Activated B cell treated with CpG ODN at 0.5 μM for 24 hours (primary cell): ENCODE measurements at regions not wholly inside any gene's neighbourhood (a gene's known extent, or its start where the extent isn't known, plus 50 kb on each side); places are given as distances from the start of the nearest gene placed in this dataset.

ENCODE experiments used
- ATAC-seq: fragments of 200-7000 bp; cut with Tn5 transposase; one replicate; pipeline ENCODE4 v1.10.0; 2021; ENCODE audit warnings: low read depth, mild to moderate bottlenecking, moderate library complexity
- CTCF ChIA-PET: fragments of 350-600 bp; sonication (Branson Sonifier 250); formaldehyde crosslinking; loops from one replicate; lab custom pipeline; 2021; ENCODE audit warnings: antibody characterized with exemption; lab: Charles Lee
- POLR2A ChIA-PET: fragments of 350-600 bp; sonication (Branson Sonifier 250); formaldehyde crosslinking; loops from one replicate; lab custom pipeline; 2021; ENCODE audit warnings: antibody characterized with exemption; lab: Charles Lee
- DNase-seq: peaks from one replicate; pipeline ENCODE4 v3.0.0; 2022
- H3K27ac Mint-ChIP-seq: one replicate; pipeline ENCODE4 v1.8.0; 2020; ENCODE audit warnings: mixed read lengths
- H3K27me3 Mint-ChIP-seq: one replicate; pipeline ENCODE4 v1.8.0; 2021; ENCODE audit warnings: mixed read lengths
- H3K36me3 Mint-ChIP-seq: one replicate; pipeline ENCODE4 v1.8.0; 2021; ENCODE audit warnings: low read depth, mixed read lengths
- H3K4me1 Mint-ChIP-seq: one replicate; pipeline ENCODE4 v1.8.0; 2021; ENCODE audit warnings: mixed read lengths
- H3K4me3 Mint-ChIP-seq: one replicate; pipeline ENCODE4 v1.8.0; 2020; ENCODE audit warnings: mild to moderate bottlenecking, mixed read lengths
- H3K9me3 Mint-ChIP-seq: one replicate; pipeline ENCODE4 v1.8.0; 2020; ENCODE audit warnings: mixed read lengths
- intact Hi-C: fragments of 100-400 bp; cut with micrococcal nuclease; formaldehyde crosslinking; loops from one replicate; pipeline ENCODE4 v1.15.1; 2024
- TF ChIP-seq, protein P1 (sequence below): fragments of 200-600 bp; IDR thresholded peaks from one replicate; pipeline ENCODE4 v1.8.0; 2022; ENCODE audit warnings: antibody characterized with exemption, mild to moderate bottlenecking

DNA sequence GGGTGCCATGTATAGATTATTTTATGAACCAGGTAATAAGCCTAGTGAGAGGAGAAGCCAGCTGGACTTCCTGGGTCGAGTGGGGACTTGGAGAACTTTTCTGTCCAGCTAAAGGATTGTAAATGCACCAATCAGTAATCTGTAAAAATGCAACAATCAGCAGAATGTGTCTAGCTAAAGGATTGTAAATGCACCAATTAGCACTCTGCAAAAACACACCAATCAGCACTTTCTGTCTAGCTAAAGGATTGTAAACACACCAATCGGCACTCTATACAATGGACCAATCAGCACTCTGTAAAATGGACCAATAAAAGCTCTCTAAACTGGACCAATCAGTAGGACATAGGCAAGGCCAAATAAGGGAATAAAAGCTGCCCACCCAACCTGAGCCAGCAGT is 392.9 kb downstream of the KDM5D start:
- TF ChIP-seq, protein P1, sequence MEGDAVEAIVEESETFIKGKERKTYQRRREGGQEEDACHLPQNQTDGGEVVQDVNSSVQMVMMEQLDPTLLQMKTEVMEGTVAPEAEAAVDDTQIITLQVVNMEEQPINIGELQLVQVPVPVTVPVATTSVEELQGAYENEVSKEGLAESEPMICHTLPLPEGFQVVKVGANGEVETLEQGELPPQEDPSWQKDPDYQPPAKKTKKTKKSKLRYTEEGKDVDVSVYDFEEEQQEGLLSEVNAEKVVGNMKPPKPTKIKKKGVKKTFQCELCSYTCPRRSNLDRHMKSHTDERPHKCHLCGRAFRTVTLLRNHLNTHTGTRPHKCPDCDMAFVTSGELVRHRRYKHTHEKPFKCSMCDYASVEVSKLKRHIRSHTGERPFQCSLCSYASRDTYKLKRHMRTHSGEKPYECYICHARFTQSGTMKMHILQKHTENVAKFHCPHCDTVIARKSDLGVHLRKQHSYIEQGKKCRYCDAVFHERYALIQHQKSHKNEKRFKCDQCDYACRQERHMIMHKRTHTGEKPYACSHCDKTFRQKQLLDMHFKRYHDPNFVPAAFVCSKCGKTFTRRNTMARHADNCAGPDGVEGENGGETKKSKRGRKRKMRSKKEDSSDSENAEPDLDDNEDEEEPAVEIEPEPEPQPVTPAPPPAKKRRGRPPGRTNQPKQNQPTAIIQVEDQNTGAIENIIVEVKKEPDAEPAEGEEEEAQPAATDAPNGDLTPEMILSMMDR = no peak
- DNase-seq (no peak), ATAC-seq (no peak)
- POLR2A ChIA-PET = no interaction called here
- Mint-ChIP-seq H3K27ac (no peak overlapping the region), H3K4me1 (no peaks in the 10 kb centered on the region), H3K4me3 (no peak overlapping the region), H3K27me3 (no peaks in the 10 kb centered on the region), H3K9me3 (no peaks in the 10 kb centered on the region), H3K36me3 (no peaks in the 10 kb centered on the region)
- intact Hi-C loops = no loop called here
- CTCF ChIA-PET = no interaction called here

DNA sequence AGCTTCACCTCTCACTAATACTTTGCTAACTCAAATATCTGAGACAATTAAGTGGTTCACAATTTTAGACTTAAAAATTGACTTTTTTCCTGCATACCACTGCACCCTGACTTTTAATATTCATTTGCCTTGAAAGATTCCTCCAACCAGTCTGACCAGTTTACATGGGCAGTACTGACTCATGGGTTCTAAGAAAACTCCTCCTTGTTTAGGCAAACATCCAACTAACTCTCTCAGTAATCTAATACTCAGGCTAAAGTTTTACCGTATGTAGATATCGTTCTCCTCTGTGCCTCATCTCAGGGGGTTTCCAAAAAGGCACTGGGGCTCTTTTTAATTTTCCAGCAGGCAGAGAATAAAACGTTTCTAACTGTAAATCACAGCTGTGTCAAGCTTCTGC is 422.8 kb downstream of the KDM5D start:
- Mint-ChIP-seq H3K9me3 (peaks cover 11% of the 10 kb centered on the region), H3K36me3 (no peaks in the 10 kb centered on the region), H3K27ac (no peak overlapping the region), H3K4me1 (no peaks in the 10 kb centered on the region), H3K27me3 (no peaks in the 10 kb centered on the region), H3K4me3 (no peak overlapping the region)
- intact Hi-C loops = no loop called here
- TF ChIP-seq, protein P1 = no peak
- ChIA-PET POLR2A (no interaction called here), CTCF (no interaction called here)
- DNase-seq (no peak), ATAC-seq (no peak)

DNA sequence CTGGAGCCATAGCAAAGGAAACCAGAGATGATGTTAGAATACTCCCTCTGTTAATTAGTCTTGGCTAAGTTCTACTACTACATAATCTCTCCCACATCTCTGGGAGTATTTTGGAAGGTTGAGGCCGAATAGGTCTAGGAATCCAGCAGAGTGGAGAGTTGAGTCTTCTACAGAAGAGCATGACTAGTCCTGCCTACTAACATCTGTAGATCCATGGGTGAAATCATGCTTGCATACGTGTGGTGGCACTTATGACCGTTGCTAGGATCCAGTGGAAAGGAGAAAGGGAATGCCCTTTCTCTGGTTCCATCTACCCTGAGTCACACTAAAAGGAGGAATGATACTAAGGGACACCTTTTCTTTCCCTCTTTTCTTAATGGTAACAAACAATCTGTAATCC is 425.4 kb downstream of the KDM5D start:
- ChIA-PET CTCF (no interaction called here), POLR2A (no interaction called here)
- no peaks in the 10 kb centered on the region for H3K4me1 Mint-ChIP-seq
- no peaks in the 10 kb centered on the region for H3K27me3 Mint-ChIP-seq
- DNase-seq = no peak
- intact Hi-C loops = no loop called here
- peaks cover 11% of the 10 kb centered on the region for H3K9me3 Mint-ChIP-seq
- H3K36me3 Mint-ChIP-seq = no peaks in the 10 kb centered on the region
- TF ChIP-seq, protein P1 = no peak
- H3K27ac Mint-ChIP-seq = no peak overlapping the region
- ATAC-seq = no peak
- no peak overlapping the region for H3K4me3 Mint-ChIP-seq

DNA sequence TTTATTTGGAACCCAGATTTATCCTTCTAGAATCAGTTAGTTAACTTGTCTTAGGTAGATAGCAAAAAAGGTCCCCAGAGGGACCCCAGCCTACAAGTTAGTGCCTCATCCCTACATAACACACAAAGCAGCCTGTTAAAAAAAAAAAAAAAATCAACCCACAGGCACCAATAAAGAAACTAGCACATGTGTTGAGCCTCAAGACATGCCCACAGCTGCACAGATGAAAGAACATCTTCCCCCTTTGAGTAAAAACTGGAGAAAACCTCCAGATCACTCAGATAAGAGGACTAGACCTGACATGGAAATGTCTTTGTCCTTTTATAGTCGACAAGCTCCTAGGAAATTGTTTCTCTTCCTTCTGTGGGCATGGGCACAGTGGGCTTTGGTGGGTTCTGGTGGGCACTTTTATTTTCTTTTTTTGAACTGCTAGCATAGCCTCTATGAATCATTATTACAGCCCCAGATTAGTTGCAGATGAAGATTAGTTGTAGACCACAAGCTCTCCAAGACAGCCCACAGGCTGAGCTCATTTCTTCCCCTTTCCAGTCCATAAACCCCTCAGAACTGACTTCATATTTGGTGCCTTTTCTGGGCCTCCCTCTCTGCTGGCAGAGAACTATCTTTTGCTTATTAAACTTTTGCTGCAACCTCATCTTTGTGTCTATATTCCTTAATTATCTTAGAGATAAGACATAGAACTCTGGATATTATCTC is 427.1 kb downstream of the KDM5D start:
- Mint-ChIP-seq H3K4me3 (no peak overlapping the region), H3K4me1 (no peaks in the 10 kb centered on the region), H3K27ac (no peak overlapping the region), H3K36me3 (no peaks in the 10 kb centered on the region), H3K27me3 (no peaks in the 10 kb centered on the region), H3K9me3 (peaks cover 11% of the 10 kb centered on the region)
- intact Hi-C loops = no loop called here
- ChIA-PET CTCF (no interaction called here), POLR2A (no interaction called here)
- DNase-seq = no peak
- TF ChIP-seq, protein P1 = no peak
- no peak for ATAC-seq

DNA sequence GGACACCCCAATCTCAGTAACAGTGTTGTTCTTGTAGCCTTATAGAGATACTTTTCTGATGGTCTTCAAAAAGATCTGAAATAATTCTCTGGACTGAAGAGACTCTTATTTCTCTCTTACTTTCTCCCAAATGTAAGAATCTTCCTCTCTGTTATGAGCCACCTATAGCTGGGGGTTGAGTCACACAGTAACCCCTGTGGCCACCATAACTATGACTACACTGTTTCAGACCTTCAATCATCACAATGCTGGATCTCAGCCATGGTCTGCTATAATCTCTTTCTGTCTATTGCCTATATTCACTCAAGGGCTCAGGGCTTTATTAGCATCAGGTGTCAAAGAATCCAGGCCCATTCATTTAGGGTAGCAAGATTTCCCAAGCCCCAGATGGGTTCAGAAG is 436.9 kb downstream of the KDM5D start:
- ChIA-PET CTCF (no interaction called here), POLR2A (no interaction called here)
- Mint-ChIP-seq H3K4me1 (no peaks in the 10 kb centered on the region), H3K4me3 (no peak overlapping the region), H3K36me3 (no peaks in the 10 kb centered on the region), H3K27me3 (no peaks in the 10 kb centered on the region), H3K9me3 (no peaks in the 10 kb centered on the region), H3K27ac (no peak overlapping the region)
- TF ChIP-seq, protein P1 = no peak
- no peak for DNase-seq
- no peak for ATAC-seq
- intact Hi-C loops = no loop called here
